GM12873 (cell line): ENCODE measurements at regions not wholly inside any gene's neighbourhood (a gene's known extent, or its start where the extent isn't known, plus 50 kb on each side); places are given as distances from the start of the nearest gene placed in this dataset.

ENCODE experiments used
- CTCF ChIP-seq: IDR thresholded peaks from 2 replicates; pipeline ENCODE4 v1.5.1; 2012; ENCODE audit warnings: low read depth, mild to moderate bottlenecking, moderate library complexity, low read length, control low read depth; ENCODE audit not compliant: insufficient read depth; ENCODE audit errors: missing control alignments

- no peak for TF ChIP-seq CTCF
These were observed 610.7 kb downstream of the KCNJ2 start for GRCh38 chr17:70780031-70780430.

- TF ChIP-seq CTCF: no peak
These were observed 616.7 kb downstream of the KCNJ2 start for GRCh38 chr17:70786081-70786480.

- TF ChIP-seq CTCF: no peak
These were observed 618.5 kb downstream of the KCNJ2 start for GRCh38 chr17:70787721-70788300.

GRCh38 chr17:70791748-70792443 lies 622.6 kb downstream of the KCNJ2 start:
- no peak for TF ChIP-seq CTCF

- TF ChIP-seq CTCF: no peak
These were observed 625.4 kb downstream of the KCNJ2 start for GRCh38 chr17:70794738-70795137.

- no peak for TF ChIP-seq CTCF
These were observed 626.3 kb downstream of the KCNJ2 start for GRCh38 chr17:70795620-70796019.

- no peak for TF ChIP-seq CTCF
These were observed 627.4 kb downstream of the KCNJ2 start for GRCh38 chr17:70796757-70797156.
